Adrenal gland (tissue), 9 donors: ENCODE measurements at regions not wholly inside any gene's neighbourhood (a gene's known extent, or its start where the extent isn't known, plus 50 kb on each side); places are given as distances from the start of the nearest gene placed in this dataset.

Source experiments
- DNase-seq, 7 donors: peaks; one replicate each; pipeline ENCODE4 v3.0.0-alpha.2; 2019 to 2020
- H3K27ac ChIP-seq, 5 donors: fragments of 200-600 bp; sonication (generic) in 4 of 5; 1 replicate in 3 of 5; 2 replicates in 2 of 5; pipeline versions ENCODE4 v1.5.1 to v1.8.0; 2016 to 2020; ENCODE audit warnings: mild to moderate bottlenecking in 1 of 5
- H3K27me3 ChIP-seq: fragments of 200-600 bp; 2 replicates; pipeline ENCODE4 v1.8.0; 2021
- H3K36me3 ChIP-seq, 2 donors: fragments of 200-600 bp; replicated peaks in 1 of 2; 1 replicate in 1 of 2; 2 replicates in 1 of 2; pipeline versions ENCODE4 v1.5.1 to v1.8.0; 2018 to 2022
- H3K4me1 ChIP-seq, 2 donors: fragments of 200-600 bp; replicated peaks in 1 of 2; 1 replicate in 1 of 2; 2 replicates in 1 of 2; pipeline versions ENCODE4 v1.5.1 to v1.8.0; 2018 to 2021
- H3K4me3 ChIP-seq, 4 donors: fragments of 200-600 bp; sonication (generic) in 3 of 4; one replicate each; pipeline ENCODE4 v1.5.1; 2016 to 2018
- H3K9me3 ChIP-seq, 3 donors: fragments of 200-600 bp; sonication (generic) in 1 of 3; replicated peaks in 1 of 3; 1 replicate in 2 of 3; 2 replicates in 1 of 3; pipeline versions ENCODE4 v1.5.1 to v1.8.0; 2016 to 2021
- POLR2A ChIP-seq, 2 donors: fragments of 450-650 bp; IDR thresholded peaks; one replicate each; pipeline ENCODE4 v1.6.1; 2017; ENCODE audit warnings: antibody characterized with exemption in 2 of 2, mild to moderate bottlenecking in 2 of 2, moderate library complexity in 1 of 2
- WGBS, 4 donors: extraction: QIAGEN DNeasy Blood & Tissue Kit in 2 of 4; methylation state at CpG; one replicate each; pipeline versions ENCODE4 v1.1.5 to v1.1.7; 2013 to 2017; 5-methylcytosine and 5-hydroxymethylcytosine counted together
- intact Hi-C, 2 donors: fragments of 100-400 bp; cut with DNase I; formaldehyde crosslinking; loops; one replicate each; pipeline versions ENCODE4 v1.14.1 to v1.15.0; 2022 to 2023
- TF ChIP-seq, protein P1 (sequence below), 6 experiments: fragments of 450-650 bp in 4 of 6; fragments of 200-600 bp in 2 of 6; sonication (generic) in 1 of 6; IDR thresholded peaks; 1 replicate in 5 of 6; 2 replicates in 1 of 6; pipeline versions ENCODE4 v1.5.1 to v1.8.0; 2016 to 2021; ENCODE audit warnings: antibody characterized with exemption in 6 of 6, mild to moderate bottlenecking in 2 of 6, moderate library complexity in 1 of 6
- donor health status: healthy with polysubstance abuse.
- donor health status: Bipolar disorder and iron deficiency.
- donor health status: DM: yes; HTN: yes; CAD: no.
- donor health status: DM: no; HTN: no; CAD: no.
- donor health status: DM: no; HTN: no; CAD: no.

DNA sequence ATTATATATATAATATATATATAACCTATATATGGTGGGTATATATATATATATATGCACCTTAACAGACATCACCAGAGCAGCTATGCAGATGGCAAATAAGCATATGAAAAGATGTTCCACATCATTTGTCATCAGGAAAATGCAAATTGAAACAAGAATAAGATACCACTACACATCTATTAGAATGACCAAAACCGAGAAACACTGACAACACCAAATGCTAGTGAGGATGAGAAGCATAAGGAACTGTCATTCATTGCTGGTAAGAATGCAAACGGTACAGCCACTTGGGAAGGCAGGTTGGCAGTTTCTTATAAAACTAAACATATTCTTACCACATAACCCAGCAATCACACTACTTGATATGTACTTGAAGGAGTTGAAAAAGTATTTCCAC is 219.8 kb upstream of the PRMT6 start:
- no peak overlapping the region for H3K4me3 ChIP-seq
- no peaks in the 10 kb centered on the region for H3K9me3 ChIP-seq
- no peaks in the 10 kb centered on the region for H3K27me3 ChIP-seq
- intact Hi-C loops = no loop called here
- H3K36me3 ChIP-seq = no peaks in the 10 kb centered on the region
- no peak for DNase-seq
- TF ChIP-seq, protein P1, sequence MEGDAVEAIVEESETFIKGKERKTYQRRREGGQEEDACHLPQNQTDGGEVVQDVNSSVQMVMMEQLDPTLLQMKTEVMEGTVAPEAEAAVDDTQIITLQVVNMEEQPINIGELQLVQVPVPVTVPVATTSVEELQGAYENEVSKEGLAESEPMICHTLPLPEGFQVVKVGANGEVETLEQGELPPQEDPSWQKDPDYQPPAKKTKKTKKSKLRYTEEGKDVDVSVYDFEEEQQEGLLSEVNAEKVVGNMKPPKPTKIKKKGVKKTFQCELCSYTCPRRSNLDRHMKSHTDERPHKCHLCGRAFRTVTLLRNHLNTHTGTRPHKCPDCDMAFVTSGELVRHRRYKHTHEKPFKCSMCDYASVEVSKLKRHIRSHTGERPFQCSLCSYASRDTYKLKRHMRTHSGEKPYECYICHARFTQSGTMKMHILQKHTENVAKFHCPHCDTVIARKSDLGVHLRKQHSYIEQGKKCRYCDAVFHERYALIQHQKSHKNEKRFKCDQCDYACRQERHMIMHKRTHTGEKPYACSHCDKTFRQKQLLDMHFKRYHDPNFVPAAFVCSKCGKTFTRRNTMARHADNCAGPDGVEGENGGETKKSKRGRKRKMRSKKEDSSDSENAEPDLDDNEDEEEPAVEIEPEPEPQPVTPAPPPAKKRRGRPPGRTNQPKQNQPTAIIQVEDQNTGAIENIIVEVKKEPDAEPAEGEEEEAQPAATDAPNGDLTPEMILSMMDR (IDR thresholded peaks at IDR 0.05) = no peak
- no peak for TF ChIP-seq POLR2A (IDR thresholded peaks at IDR 0.05)
- no peak overlapping the region for H3K27ac ChIP-seq
- WGBS, 4 donors = 62 to 69% (median 66%) methylated on average over 2 of the region's 2 CpGs
- no peaks in the 10 kb centered on the region for H3K4me1 ChIP-seq

GRCh38 chr1:106843518-106843917 is 213.0 kb upstream of the PRMT6 start:
- 40 to 48% (median 45%) methylated on average over 4 of the region's 4 CpGs for WGBS, 4 donors
- no peak for DNase-seq
- Histone ChIP-seq H3K4me1 (no peaks in the 10 kb centered on the region), H3K4me3 (no peak overlapping the region), H3K27ac (no peak overlapping the region), H3K36me3 (no peaks in the 10 kb centered on the region), H3K9me3 (no peaks in the 10 kb centered on the region), H3K27me3 (no peaks in the 10 kb centered on the region)
- TF ChIP-seq, protein P1 (IDR thresholded peaks at IDR 0.05) = no peak
- TF ChIP-seq POLR2A (IDR thresholded peaks at IDR 0.05) = no peak
- intact Hi-C loops = no loop called here

DNA sequence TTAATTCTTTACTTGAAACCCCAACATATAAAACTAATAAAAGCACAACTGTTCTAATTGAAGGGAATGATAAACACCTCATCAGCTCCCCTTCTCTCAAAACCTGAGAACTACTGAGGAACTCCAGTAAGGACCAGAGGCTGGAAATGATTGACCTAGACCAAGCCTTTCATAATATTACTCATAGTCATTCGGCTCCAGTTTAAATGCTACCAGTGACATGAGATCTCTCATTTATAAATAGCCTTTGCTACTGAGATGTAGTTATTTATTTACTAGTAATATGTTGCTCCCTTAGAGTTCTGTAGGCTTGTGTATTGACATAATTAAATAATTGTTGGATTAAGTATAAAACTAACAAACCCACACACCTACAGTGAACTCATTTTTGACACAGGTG is 209.8 kb upstream of the PRMT6 start:
- no peaks in the 10 kb centered on the region for H3K27me3 ChIP-seq
- no peaks in the 10 kb centered on the region for H3K4me1 ChIP-seq
- WGBS, 4 donors = 77 to 86% (median 82%) methylated on average over 1 of the region's 1 CpG
- H3K27ac ChIP-seq = no peak overlapping the region
- intact Hi-C loops = no loop called here
- TF ChIP-seq, protein P1 (IDR thresholded peaks at IDR 0.05) = no peak
- TF ChIP-seq POLR2A (IDR thresholded peaks at IDR 0.05) = no peak
- H3K36me3 ChIP-seq = no peaks in the 10 kb centered on the region
- H3K4me3 ChIP-seq = no peak overlapping the region
- no peaks in the 10 kb centered on the region for H3K9me3 ChIP-seq
- no peak for DNase-seq

GRCh38 chr1:106861110-106861509 is 195.4 kb upstream of the PRMT6 start:
- Histone ChIP-seq H3K4me3 (no peak overlapping the region), H3K36me3 (no peaks in the 10 kb centered on the region), H3K9me3 (no peaks in the 10 kb centered on the region), H3K4me1 (no peaks in the 10 kb centered on the region), H3K27ac (no peak overlapping the region), H3K27me3 (no peaks in the 10 kb centered on the region)
- TF ChIP-seq, protein P1 (IDR thresholded peaks at IDR 0.05) = no peak
- TF ChIP-seq POLR2A (IDR thresholded peaks at IDR 0.05) = no peak
- DNase-seq = no peak
- intact Hi-C loops = no loop called here
